Erythroblast (primary cell): ENCODE measurements at regions not wholly inside any gene's neighbourhood (a gene's known extent, or its start where the extent isn't known, plus 50 kb on each side); places are given as distances from the start of the nearest gene placed in this dataset.

ENCODE experiments used
- DNase-seq, 2 experiments: peaks; one replicate each; lab custom pipeline; 2025; lab: John Stamatoyannopoulos, UW
- GATA1 ChIP-seq: IDR thresholded peaks from 2 replicates; pipeline ENCODE4 v1.6.1; 2011; ENCODE audit warnings: low read depth, mild to moderate bottlenecking, control low read depth, low read length, moderate library complexity
- POLR2A ChIP-seq: IDR thresholded peaks from 2 replicates; pipeline ENCODE4 v1.6.1; 2011; ENCODE audit warnings: mild to moderate bottlenecking, low read length

GRCh38 chr21:16708101-16708835 is 804.6 kb upstream of the CXADR start:
- no peak for TF ChIP-seq POLR2A
- no peak for TF ChIP-seq GATA1
- DNase-seq, result no peak

- TF ChIP-seq POLR2A (no peak), GATA1 (no peak)
- no peak for DNase-seq
Observed at GRCh38 chr21:16709866-16710550, 802.8 kb upstream of the CXADR start.

GRCh38 chr21:16711757-16712156 is 801.1 kb upstream of the CXADR start:
- TF ChIP-seq GATA1 (no peak), POLR2A (no peak)

GRCh38 chr21:16713331-16714117 is 799.3 kb upstream of the CXADR start:
- no peak for DNase-seq
- TF ChIP-seq POLR2A, result no peak
- no peak for TF ChIP-seq GATA1

More at GRCh38 chr21:16711757-16712156, 801.1 kb upstream of the CXADR start:
- no peak for DNase-seq

- TF ChIP-seq GATA1, result no peak
- no peak for TF ChIP-seq POLR2A
- DNase-seq, result no peak
Observed at GRCh38 chr21:16740511-16740910, 772.3 kb upstream of the CXADR start.

- DNase-seq, result no peak
- TF ChIP-seq GATA1 (no peak), POLR2A (no peak)
Observed at GRCh38 chr21:16741141-16741665, 771.6 kb upstream of the CXADR start.

- no peak for DNase-seq
- no peak for TF ChIP-seq GATA1
- no peak for TF ChIP-seq POLR2A
Observed at GRCh38 chr21:16742131-16742641, 770.7 kb upstream of the CXADR start.

- DNase-seq, result no peak
- no peak for TF ChIP-seq POLR2A
- no peak for TF ChIP-seq GATA1
Observed at GRCh38 chr21:16742741-16743140, 770.1 kb upstream of the CXADR start.

GRCh38 chr21:16743317-16743716 is 769.5 kb upstream of the CXADR start:
- TF ChIP-seq POLR2A (no peak), GATA1 (no peak)
- DNase-seq, result no peak

- no peak for DNase-seq
- no peak for TF ChIP-seq GATA1
- no peak for TF ChIP-seq POLR2A
Observed at GRCh38 chr21:16750926-16751325, 761.9 kb upstream of the CXADR start.

GRCh38 chr21:16751695-16752474 is 761.0 kb upstream of the CXADR start:
- DNase-seq, result no peak
- TF ChIP-seq GATA1 (no peak), POLR2A (no peak)

GRCh38 chr21:16752475-16752857 is 760.4 kb upstream of the CXADR start:
- TF ChIP-seq POLR2A (no peak), GATA1 (no peak)
- no peak for DNase-seq

- TF ChIP-seq GATA1 (no peak), POLR2A (no peak)
- no peak for DNase-seq
Observed at GRCh38 chr21:16755061-16755460, 757.8 kb upstream of the CXADR start.
